HG02610 (cell line): ENCODE measurements at regions not wholly inside any gene's neighbourhood (a gene's known extent, or its start where the extent isn't known, plus 50 kb on each side); places are given as distances from the start of the nearest gene placed in this dataset.

Experiments
- ATAC-seq: cut with Tn5 transposase; IDR thresholded peaks from one replicate; pipeline ENCODE4 v1.9.1; 2021; ENCODE audit warnings: mild to moderate bottlenecking, moderate library complexity; ENCODE audit not compliant: unreplicated experiment

- ATAC-seq = no peak
These were observed 53.7 kb upstream of the SLC4A10 start for GRCh38 chr2:161570424-161571050.

GRCh38 chr2:161571051-161571429 lies 53.2 kb upstream of the SLC4A10 start:
- no peak for ATAC-seq
